ENCODE measurements at regions not wholly inside any gene's neighbourhood (a gene's known extent, or its start where the extent isn't known, plus 50 kb on each side); places are given as distances from the start of the nearest gene placed in this dataset.

DNA sequence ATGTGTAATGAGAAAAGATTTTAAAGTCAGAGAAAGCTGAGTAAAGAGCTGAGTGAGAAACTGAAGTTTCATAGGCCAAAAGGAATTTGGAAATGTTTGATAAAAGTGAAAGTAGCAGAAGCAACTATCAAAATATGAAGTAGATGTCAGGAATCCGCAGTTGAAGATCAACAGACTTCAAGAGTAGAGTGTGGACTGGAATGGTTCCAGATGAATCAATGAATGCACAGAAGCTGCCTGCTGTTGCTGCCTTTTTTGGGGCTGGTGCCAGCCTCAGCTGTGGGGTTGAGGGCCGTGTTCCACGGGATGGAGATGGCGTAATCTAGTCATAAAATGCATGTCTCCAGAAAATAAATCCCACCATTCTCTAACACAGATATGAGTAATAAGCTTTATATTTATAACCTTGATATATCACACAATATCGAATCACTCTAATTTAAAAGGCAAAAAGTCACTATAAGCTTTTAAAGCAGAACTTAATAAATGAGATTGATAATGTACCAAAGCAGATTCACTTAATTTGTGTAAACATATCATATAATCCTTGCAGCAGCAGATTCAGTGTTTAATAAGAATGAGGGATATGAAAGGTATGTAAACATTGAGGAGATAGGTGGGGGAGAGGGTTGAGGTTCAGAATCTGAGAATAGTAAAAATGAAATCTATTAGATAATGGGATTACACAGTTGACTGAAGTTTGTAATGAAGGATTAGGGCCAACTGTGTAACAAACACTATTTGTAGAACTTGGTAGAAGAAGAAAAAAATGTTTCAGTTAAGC is 652.3 kb upstream of the FTMT start:
- TF ChIP-seq, protein P1, sequence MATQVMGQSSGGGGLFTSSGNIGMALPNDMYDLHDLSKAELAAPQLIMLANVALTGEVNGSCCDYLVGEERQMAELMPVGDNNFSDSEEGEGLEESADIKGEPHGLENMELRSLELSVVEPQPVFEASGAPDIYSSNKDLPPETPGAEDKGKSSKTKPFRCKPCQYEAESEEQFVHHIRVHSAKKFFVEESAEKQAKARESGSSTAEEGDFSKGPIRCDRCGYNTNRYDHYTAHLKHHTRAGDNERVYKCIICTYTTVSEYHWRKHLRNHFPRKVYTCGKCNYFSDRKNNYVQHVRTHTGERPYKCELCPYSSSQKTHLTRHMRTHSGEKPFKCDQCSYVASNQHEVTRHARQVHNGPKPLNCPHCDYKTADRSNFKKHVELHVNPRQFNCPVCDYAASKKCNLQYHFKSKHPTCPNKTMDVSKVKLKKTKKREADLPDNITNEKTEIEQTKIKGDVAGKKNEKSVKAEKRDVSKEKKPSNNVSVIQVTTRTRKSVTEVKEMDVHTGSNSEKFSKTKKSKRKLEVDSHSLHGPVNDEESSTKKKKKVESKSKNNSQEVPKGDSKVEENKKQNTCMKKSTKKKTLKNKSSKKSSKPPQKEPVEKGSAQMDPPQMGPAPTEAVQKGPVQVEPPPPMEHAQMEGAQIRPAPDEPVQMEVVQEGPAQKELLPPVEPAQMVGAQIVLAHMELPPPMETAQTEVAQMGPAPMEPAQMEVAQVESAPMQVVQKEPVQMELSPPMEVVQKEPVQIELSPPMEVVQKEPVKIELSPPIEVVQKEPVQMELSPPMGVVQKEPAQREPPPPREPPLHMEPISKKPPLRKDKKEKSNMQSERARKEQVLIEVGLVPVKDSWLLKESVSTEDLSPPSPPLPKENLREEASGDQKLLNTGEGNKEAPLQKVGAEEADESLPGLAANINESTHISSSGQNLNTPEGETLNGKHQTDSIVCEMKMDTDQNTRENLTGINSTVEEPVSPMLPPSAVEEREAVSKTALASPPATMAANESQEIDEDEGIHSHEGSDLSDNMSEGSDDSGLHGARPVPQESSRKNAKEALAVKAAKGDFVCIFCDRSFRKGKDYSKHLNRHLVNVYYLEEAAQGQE (IDR thresholded peaks at IDR 0.05; ENCODE audit: low read depth) = no peak
- TF ChIP-seq POLR2A (IDR thresholded peaks at IDR 0.05; ENCODE audit: borderline replicate concordance, extremely low read depth, insufficient read depth, insufficient read length) = no peak
- no peak for TF ChIP-seq POLR2AphosphoS5 (IDR thresholded peaks at IDR 0.05; ENCODE audit: low read depth, low read length)
- TF ChIP-seq CTCF (IDR thresholded peaks at IDR 0.05 in 2 of 3, conservative IDR thresholded peaks at IDR 0.05 in 1 of 3; ENCODE audit: borderline replicate concordance in 1 of 3, insufficient read depth in 1 of 3, low read depth in 2 of 3, low read length in 2 of 3) = no peak
- no peak for TF ChIP-seq SIN3A (IDR thresholded peaks at IDR 0.05; ENCODE audit: low read depth)
- TF ChIP-seq MAX (IDR thresholded peaks at IDR 0.05) = no peak
- TF ChIP-seq ZNF274 (IDR thresholded peaks at IDR 0.05; ENCODE audit: low read depth, low read length) = no peak
- no peak for TF ChIP-seq YY1 (IDR thresholded peaks at IDR 0.05; ENCODE audit: extremely low read depth, insufficient replicate concordance, low read depth, low read length)

All from HCT116 (cell line).